Astrocyte of the cerebellum (primary cell): ENCODE measurements at regions not wholly inside any gene's neighbourhood (a gene's known extent, or its start where the extent isn't known, plus 50 kb on each side); places are given as distances from the start of the nearest gene placed in this dataset.
"Not testable (repeated sequence)": the region's sequence is repeated elsewhere in the genome, so short reads cannot be mapped to it uniquely, and the experiment has no call there.

Source experiments
- DNase-seq: peaks from one replicate; pipeline ENCODE4 v3.0.0-alpha.2; 2011; ENCODE audit warnings: low read depth
- H3K4me3 ChIP-seq: 2 replicates; pipeline ENCODE4 v1.5.1; 2011; ENCODE audit warnings: mild to moderate bottlenecking, low read depth, low read length, moderate library complexity
- CTCF ChIP-seq: IDR thresholded peaks from 2 replicates; pipeline ENCODE4 v1.5.1; 2012; ENCODE audit warnings: low read length, low read depth, moderate library complexity, mild to moderate bottlenecking; ENCODE audit errors: missing control alignments
- in situ Hi-C: cut with HindIII; loops from 2 replicates; pipeline ENCODE4 v1.10.0; 2017; ENCODE audit warnings: low sequenced_read_pairs

DNA sequence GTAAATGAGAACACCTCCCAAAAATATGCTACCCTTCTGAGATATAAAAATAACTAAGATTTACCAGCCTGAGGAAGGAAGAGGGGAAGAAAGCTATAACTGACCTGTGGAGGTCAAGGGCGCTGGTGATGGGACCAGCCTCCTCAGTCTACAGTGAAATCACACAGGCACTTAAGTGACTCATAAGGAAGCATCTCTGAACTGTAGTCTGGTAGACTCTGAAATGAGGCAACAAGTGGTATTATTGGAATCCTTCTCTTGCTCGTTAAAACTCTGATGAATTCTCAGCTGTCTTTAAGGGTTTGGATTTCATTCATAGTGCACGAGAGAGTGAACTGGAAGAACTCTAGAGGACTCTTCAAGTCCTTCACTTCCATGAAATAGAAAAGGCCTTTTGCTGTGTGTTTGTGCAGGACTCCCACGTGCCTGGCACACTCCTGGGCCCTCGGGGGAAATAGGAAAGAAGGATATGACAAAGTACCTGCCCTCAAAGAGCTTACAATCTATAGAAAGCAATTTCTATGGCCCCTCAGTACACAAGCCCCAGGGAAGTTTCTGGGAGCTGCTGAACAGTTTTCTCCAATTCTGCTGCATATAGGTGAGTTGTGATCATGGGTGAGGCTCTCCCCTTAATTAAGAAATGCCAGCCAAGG, 231.8 kb upstream of the RREB1 start:
- no peak overlapping the region for H3K4me3 ChIP-seq
- no peak for TF ChIP-seq CTCF
- in situ Hi-C loops: no loop called here
- DNase-seq: no peak

GRCh38 chr6:6877792-6878191, 230.0 kb upstream of the RREB1 start:
- in situ Hi-C loops, DNase-seq, H3K4me3 ChIP-seq: not testable (repeated sequence)

DNA sequence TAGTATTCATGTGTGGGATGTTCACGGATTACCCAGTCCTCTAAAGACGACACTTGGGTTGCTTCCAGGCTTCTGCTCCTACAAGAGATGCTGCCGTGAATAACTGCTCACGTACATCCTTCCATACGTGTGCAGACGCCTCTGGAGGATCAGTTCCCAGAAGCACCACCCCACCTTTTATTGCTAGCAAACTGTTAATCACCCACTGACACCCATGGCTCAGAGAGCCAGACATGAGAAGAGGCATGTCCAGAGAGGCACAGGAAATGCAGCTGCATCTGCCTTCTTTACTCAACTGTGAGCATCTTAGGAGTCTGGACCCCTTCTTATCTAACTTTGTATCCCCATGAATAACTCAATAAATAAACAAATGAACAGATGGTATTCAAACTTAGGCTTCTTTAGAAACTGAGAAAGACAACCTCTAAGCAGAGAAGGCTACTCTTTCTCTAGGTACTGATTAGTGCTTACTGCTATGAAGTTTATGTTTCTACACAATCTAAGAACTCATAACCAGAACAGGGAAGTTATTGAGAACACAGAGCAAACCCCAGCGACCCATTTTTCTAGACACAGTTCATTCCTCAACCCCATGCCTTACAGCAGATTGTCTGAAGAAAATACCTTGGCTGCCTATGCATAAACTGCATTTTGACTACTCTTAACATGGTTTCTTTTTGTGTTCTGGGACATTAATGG, 228.7 kb upstream of the RREB1 start:
- DNase-seq: no peak
- no peak for TF ChIP-seq CTCF
- no peak overlapping the region for H3K4me3 ChIP-seq
- in situ Hi-C loops: no loop called here

DNA sequence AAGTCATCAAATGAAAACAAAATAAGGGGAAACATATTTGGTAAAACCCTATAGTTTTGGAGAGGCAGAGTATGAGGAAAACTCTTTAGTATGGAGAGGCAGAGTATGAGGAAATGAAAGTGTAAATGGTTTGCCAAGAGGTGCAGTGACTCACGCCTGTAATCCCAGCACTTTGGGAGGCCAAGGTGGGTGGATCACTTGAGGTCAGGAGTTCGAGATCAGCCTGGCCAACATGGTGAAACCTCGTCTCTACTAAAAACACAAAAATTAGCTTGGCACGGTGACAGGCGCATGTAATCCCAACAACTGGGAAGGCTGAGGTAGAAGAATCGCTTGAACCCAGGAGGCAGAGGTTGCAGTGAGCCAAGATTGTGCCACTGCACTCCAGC, 228.2 kb upstream of the RREB1 start:
- in situ Hi-C loops, DNase-seq, H3K4me3 ChIP-seq: not testable (repeated sequence)

GRCh38 chr6:6880745-6881437, 226.9 kb upstream of the RREB1 start:
- in situ Hi-C loops: no loop called here
- no peak overlapping the region for H3K4me3 ChIP-seq
- no peak for DNase-seq
- no peak for TF ChIP-seq CTCF

DNA sequence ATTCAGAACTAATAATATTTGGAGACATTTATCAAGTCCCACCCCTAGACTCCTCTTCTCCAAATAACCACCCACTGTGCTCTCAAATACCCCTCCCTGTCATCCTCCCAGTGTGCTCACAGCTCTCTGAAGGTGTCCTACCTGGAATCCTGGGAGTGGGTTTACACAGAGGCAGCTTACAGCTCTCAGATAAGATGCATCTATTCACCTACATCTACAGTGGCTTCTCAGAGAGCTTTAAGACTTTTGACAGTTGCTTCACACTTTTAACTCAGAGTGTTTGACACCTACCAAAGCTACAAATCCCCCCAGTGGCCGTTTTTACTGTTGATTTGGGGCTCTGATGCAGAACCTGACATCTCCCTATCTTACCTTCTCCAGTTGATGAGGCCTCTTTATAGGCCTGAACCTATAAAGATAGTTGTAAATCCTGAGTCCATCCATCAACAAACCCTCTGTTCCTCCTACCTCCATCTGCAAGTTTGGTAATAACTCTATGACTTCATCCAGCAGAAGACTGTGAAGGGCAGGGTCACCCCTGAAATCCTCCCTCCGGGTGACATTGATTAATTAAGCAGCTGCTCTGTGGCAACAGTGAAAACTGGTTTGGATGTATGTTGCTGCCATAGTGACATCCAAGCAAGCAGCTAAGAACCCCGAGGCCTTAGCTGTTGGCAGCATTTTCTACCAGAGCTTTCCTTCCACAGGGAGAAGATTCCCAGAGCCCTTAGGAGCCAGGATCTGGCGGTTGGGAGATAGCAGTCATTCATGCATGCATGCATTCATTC, 226.1 kb upstream of the RREB1 start:
- DNase-seq: no peak
- no peak overlapping the region for H3K4me3 ChIP-seq
- in situ Hi-C loops: no loop called here
- TF ChIP-seq CTCF: no peak

- in situ Hi-C loops: no loop called here
- no peak for TF ChIP-seq CTCF
- H3K4me3 ChIP-seq: no peak overlapping the region
- DNase-seq: no peak
Measured at GRCh38 chr6:6882592-6882991, 225.2 kb upstream of the RREB1 start.
